T-helper 2 cell (primary cell): ENCODE measurements at regions not wholly inside any gene's neighbourhood (a gene's known extent, or its start where the extent isn't known, plus 50 kb on each side); places are given as distances from the start of the nearest gene placed in this dataset.

Experiments used
- DNase-seq, 5 experiments: peaks; one replicate each; pipeline versions ENCODE4 v3.0.0 to v3.0.0-alpha.2; 2012 to 2022

DNA sequence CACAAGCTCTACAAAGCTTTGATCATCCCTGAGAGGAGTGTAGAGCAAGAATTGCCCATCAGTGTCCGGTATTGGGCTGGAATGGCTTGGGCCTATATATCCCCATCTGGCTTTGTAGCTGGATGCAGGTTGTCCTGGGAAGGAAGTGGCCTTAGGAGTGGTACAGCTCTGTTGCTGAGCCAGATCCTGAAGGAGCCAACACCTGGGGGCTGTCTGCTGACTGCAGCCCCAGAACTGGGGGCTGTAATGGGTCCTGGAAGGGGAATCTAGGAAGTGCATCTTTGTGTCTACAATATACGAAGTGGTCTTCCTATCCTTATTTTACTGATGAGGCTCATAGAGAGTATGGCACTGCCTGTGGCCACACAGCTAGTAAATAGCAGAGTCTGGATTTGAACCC, 145.9 kb downstream of the CDC5L start:
- no peak for DNase-seq

DNA sequence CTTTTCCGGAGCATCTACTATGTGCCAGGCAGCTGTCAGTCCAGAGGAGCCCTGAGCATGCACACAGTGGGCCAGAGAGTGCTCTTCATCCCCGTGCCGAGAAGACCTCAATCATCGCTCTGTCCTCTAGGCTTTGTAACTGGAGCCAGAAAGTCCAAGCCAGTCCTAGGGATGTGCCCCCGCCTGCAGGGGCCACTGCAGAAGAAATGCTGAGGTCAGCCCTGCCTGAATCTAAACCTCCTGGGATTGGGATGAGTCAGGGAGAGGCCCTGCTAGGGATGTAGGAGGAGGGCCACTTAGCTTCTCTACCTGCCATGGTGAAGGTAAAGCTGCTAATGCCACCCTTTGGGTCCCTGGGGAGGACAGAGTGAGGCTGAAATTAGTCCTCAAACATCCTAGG, 146.8 kb downstream of the CDC5L start:
- no peak for DNase-seq

DNA sequence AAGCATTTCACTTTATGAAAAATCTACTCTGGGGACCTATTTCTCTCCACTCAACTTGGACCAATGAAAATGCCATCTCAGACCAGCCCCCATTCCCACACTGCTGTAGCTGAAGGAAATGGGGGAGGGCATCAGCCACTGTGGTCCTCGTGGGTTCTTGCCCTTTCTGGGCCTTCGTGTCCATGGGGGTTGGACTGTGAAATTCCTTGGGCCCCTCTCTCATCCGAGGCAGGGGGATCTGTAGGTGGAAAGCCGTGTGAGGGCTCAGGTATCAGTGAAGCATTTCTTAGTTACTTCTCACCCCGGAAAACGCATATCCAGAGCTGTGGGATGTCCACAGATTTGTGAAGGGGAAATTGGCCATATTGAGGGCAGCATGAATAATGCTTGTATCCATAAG, 147.9 kb downstream of the CDC5L start:
- no peak for DNase-seq

DNA sequence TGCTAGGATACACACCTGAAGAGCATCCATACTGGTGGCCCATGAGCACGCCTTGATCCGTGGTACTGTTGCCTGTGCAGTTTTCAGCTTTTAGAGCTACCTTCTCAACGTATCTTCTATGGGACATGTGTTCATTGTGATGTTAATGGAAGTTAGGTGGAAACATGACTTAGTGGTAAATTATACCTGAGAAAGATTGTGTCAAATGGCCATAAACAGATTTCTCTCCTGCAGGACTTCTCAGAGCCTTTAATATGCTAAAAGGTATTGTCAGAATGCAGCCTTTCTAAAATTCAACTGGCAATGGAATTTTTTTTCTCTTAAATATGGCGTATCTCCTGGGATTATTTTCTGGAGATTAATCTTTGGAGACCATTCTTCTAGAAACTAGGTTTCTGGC, 148.5 kb downstream of the CDC5L start:
- no peak for DNase-seq

DNA sequence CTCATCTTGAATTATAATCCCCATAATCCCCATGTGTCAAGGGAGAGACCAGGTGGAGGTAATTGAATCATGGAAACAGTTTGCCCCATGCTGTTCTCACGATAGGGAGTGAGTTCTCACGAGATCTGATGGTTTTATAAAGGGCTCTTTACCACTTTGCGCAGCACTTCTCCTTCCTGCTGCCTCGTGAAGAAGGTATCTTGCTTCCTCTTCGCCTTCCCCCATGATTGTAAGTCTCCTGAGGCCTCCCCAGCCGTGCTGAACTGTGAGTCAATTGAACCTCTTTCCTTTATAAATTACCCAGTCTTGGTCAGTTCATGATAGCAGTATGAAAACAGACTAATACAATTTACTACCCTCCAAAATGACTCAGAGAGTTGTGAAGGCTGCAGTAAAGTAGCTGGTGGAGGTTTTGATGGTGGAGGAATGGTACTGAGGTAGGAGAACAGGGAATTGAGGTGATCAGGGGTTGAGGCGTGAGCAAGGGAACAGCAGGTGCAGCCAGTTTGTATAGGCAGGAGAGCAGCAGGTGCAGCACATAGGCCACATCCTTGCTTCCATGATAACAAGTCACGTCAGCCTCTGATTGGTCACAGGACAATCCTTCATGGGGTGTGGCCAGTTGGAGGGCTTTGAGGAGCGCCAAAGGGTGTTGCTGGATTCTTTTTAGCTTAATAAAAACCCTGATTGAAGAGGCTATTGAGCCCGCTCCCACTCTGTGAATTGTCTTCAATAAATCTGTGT, 150.0 kb downstream of the CDC5L start:
- DNase-seq: no peak

DNA sequence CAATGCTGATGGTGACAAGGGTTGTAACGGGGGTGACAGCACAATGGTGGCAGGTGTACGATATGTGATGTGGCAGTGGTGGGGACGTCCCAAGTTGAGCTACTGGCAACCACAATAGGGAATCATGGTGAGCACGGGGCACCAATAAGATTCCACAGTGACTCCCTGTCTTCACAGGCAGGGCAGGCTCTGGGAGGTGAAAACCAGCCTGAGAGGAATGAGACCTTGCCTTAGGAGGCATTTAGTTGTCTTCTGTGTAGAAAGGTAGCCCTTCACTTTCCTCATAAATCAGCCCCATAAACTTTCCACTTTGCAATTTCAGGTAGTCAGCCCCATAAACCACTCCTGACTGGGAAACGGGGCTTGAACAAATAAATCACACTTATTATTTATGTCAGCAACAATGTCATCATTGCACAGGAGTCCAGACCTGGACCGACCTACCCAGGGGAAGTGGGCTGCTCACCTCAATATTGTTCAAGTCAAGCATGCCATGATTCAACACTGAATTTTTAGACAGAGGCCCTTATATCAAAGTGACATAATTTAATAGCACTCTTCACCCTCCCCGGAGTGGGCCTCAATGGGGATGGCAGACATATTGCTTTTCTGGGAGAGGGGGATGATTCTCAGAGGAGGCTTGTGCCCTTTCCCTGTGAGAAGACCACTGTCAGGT, 150.8 kb downstream of the CDC5L start:
- no peak for DNase-seq

DNA sequence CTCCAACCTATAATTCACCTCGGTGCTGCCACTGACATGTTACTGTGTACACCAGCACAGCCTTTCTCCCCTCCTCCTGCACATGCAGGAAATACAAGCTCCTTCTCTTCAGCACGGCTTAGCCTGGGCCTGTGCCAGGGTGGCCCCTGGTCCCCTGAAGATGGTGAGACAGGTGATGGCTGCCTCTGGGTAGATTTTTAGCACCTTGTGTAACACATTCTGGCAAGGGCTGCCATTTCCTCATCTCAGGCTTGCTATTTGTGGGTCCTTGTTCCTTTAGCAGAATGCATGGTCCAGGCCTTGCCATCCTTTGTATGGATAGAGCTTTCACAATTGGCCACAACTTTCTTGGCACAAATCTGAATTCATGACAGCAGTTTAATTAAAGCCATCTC, 151.3 kb downstream of the CDC5L start:
- DNase-seq: no peak

DNA sequence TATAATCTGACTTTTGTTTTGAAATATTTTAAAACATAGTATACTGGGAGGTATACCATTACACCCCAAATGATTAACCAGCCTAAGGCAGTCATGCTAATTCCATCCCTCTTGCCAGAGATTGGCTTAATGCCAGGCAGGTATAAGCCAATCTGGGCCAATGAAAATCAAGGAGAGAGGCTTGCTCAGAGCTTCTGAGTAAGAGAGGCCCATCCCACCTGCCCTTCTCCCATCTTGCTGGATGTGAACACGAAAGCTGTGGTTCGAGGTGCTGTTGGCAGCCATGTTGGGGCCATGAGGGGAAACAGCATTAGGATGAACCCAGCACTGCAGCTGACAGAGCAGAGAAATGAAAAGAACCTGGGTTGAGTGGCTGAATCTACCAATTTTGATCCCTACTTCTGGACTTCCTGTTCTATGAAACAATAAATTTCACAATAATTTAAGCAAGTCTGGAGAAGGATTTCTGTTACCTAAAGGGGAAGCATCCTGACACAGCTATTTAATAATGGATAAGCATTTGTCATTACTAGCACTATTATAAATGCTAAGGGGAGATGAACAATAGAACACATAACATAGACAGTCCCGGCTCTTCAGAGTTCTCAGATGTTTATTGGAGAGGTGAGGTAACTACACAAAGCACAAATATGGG, 152.3 kb downstream of the CDC5L start:
- no peak for DNase-seq

DNA sequence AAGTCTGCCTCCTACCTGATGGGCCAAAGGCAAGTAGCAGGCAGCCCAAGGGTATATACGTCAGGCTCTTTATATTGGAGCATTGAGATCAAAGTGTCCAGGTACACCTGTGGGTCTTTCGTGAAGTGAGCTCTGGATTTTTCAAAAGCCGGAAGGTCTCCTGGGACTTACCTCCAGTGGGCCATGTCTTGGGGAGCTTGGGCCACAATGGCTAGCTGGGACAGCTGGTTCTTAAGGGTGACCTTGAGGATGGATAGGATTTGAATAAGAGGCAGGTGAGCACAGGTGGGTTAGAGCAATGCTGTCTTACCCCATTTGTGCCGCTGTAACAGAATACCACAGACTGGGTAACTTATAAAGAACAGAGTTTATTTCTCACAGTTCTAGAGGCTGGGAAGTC, 153.4 kb downstream of the CDC5L start:
- DNase-seq: no peak

DNA sequence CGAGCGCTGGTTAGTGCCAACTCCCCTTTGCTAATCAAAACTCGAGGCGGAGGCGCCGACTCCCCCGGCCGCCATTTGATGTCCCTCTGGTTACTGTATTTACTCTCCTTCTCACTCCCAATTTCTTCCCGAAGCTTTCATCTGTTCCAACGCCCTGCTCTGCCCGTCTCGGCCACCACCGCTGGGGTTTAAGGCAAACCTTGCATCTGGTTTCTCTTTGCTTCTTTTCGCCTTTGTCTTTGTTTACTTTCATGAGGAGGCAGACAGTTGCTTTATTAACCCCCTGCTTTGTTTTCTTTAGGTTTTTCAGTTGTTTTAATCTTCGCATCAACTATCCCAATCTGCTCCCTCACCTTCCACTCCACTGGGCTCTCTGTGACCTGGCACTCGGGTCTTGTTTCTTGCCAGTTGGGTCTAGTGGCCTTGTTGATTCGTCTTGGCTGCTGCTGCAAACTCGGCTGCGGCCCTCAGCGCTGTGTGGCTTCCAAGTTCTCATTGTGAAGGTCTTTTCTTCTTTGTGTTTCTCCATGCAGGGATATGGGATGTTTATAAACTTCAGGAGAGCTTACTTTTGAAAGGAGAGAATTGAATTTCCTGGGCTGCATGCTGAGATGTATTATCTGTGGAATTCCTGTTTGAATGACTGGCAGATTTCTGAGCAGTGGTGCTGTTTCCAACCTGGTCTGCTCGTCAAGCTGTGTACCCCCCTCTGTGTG, 155.1 kb downstream of the CDC5L start:
- no peak for DNase-seq

DNA sequence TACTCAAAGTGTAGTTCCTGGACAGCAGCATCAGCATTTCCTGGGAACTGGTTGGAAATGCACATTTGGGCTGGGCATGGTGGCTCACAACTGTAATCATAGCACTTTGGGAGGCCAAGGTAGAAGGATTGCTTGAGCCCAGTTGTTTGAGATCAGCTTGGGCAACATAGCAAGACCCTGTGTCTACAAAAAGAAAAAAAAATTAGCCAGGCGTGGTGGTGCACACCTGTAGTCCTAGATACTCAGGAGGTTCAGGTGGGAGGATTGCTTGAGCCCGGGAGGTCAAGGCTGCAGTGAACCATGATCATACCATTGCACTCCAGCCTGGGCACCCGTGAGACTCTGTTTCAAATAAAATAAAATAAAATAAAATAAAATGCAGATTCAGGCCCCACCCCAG, 156.2 kb downstream of the CDC5L start:
- DNase-seq: no peak

DNA sequence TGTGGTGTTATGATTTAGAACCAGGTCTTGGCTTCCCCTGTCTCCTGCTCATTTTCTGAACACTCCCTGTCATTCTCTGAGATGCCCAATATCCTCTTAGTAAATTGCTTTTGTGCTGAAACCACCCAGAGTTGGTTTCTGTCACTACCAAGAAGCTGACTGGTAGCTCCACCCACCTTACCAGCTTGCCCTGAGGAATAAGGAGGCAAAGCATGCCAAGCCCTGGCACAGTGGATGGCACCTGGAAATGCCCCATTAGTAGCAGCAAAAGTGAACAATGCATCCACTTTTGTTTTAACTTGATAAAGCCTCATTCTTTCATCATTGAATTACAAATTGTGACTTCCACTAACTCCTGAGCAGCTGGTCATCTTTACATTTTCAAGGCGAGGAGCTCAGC, 157.7 kb downstream of the CDC5L start:
- DNase-seq: no peak

DNA sequence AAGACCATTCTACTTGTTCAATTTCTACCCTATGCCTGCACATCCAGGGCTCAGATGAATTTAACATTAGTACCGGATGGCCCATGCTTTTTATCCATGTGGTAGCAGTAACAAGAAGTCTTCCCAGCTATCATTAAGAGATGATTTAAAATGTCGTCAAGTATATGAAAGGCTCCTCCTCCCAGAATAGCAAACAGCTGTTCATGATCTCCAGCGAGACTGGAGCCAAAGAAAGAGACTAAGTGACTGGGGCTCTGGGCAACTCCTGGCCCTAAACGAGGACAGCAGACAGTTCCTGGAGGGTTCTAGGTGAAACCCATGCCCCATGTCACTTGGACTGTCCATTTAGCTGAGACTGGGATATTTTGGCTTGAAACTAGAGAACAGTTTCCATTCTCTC, 160.8 kb downstream of the CDC5L start:
- no peak for DNase-seq

DNA sequence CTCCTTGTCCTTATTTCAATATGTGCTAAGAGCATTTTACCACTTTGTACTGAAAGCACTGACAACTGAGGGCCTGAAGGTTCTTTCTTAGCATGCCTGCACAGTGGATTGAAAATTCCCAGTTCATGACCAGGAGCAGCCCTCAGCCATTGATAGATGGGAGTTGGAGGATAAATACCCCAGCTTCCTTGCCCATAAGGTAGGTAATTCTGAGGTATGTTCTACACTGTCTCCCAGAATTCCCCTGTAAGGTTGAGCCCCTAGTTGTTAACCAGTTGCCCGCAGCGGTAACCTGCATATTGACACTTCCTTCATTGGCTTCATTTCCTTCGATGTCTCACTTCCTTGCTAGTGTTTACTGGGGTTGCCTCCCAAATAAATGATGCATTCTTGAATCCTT, 162.0 kb downstream of the CDC5L start:
- no peak for DNase-seq

DNA sequence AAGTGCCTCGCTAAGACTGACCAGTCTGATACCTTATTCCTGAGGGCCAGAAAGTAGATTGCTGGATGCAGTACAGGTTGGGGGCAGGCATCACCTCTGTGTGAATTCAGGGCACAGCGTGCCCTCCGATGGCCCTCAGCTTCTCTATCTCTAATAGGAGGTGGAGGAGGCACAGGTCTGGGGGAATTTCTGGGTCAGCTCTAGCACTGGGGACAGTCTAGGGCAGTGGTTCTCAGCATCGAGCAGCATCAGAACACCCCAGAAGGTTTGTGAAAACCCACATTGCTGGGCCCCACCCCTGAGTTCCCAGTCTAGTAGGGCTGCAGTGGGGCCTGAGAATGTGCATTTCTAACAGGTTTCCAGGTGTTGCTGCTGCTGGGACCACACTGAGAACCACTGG, 166.7 kb downstream of the CDC5L start:
- no peak for DNase-seq

DNA sequence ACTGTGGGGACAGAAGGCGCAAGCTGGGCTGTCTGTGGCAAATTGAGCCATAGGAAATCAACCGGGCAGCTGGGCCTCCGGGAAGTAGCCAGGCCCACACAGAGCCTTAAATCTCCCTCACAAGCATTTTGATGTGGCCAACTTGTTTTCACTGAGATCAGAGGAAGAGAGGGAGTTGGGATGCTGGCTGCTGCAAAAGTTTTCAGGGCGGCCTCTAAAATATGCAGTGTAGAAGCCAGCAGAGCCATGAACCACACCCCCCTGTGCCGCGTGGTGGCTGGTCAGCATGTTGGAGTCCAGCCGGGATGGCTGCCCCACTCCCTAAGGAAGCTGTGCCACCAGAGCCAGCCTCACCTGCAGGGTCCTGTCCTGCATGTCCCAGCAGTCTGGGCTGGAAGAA, 167.4 kb downstream of the CDC5L start:
- DNase-seq: no peak

DNA sequence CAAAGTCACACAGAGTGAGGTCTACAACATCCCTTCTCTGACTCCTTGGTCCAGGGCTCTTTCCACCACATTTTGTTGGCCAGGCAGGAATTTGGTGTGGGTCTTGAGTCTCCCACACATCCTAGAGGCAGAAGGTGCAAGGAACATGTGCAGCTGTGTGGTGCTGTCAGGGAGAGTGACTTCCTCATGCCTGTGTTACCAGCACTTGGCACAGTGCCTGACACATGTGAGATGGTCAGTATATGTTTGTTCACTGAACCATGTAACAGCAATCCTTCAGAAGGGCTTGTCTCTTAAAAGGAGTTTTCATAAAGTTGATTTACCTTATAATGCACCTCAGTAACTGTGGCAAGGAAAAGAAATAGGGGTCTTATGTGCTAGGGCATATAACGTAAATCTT, 168.5 kb downstream of the CDC5L start:
- no peak for DNase-seq

DNA sequence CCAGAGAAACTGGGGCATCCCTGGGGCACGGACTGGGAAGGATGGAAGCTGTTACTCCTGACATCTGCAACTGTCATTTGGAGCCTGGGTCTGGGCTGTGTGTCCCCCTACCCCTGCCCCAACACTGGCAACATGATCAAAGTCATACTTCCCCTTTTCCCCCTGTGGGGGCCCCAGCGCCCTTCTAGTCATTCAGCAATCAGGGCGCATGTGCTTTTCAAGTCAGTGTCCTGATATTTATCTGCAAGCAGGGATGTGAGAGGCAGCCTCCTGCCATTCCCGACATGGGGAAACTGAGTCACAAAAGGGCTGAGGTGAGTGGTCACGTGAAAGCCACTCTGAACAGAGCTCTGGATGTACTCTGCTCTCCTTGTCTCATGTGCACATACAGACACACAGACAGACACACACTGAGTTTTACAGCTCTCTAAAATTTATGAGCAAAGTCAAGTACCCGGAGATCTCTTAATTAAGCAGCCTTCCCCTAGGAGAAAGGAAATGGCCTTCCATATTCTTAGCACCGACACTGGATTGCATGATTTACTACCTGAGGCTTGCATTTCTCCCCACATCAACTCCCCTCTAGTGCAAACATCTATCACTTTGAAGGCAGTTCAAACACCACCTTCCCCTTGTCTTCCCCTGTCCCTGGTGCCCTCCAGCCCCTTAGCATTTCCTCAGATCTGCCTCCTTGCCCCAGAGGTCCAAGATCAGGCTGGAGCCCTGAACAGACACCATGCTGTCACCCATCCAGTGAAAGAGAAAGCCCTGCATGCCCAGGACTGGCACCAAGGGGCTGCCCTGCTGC, 170.7 kb downstream of the CDC5L start:
- no peak for DNase-seq

DNA sequence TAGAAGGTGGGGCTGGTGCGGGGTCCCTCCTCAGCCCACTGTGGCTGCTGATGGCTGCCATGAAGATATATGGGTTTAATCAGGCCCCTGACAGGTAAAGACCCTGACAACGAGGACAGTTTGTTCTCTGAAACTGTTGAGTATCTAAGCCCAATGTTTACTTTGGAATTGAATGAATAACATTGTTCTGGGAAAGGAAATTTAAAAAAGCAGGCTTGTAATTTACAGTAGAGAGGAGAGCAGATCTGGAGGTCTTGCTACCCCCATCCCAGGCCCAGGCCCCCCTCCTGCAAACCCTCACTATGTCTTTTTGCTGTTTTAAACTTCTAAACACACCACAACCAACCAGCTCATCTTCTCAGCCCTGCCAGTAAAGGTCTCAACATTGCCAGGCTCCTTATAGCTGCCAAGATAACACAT, 171.3 kb downstream of the CDC5L start:
- DNase-seq: no peak

DNA sequence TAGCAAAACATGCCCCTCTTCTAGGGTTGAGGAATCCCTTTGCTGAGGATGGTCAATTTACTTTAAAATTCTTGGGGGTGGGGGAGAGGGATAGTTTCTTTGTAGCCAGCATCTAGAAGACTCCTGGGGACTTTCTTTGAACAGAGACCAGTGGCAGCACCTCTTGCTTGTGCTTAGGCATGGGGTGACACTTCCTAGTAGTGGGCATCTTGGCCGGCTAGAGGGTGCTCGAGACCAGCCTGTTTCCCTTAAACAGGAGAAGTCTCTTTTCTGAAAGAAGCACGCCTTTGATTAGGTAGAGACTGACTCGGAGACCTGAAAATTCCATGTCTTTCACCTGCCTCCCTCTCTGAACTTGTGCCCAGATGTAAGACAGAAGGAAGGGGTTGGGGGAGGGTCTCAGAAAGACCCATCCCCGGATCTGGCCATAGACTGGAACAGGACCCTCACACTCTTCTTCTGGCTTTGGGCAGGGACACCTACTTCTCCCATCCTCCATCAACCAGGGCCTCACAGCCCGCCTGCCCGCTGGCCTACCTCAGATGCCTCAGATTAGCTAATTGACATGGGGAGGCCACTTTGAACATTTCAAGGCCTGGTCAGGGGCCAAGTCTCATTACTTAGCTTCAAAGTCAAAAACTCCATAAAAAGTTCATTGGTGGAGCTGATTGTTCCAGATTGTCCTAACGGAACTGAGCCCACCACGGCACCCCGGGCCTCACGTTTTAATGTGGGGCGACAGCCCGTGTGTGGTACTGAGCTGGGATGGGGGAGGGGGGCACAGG, 172.2 kb downstream of the CDC5L start:
- no peak for DNase-seq

DNA sequence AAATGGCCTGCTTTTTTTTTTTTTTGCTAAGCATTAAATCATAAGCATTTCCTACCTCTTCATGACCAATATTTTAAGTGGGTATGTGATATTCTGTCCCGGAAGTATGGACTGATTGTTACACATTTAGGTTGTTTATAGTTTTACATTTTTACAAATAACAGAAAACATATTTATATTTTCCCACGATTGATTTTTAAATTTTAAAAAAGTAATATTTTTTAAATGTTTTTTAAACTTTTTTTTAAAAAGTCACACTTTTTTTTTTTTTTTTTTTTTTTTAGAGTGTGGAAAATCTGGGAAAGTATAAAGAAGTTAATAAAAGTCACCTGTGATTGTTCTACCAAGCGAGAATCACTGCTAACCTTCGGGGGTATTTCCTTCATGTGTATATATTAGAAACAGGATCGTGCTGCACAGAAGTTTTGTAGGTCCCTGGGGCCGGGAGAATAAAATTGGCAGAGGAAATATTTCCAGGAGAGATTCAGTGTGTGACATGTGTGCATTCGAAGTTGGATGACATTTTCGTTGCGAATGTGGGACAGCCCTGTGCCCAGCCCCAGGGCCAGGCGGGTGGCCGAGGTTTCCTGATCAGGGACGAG, 173.1 kb downstream of the CDC5L start:
- no peak for DNase-seq
